GM18951 (cell line): ENCODE measurements at regions not wholly inside any gene's neighbourhood (a gene's known extent, or its start where the extent isn't known, plus 50 kb on each side); places are given as distances from the start of the nearest gene placed in this dataset.

Experiments
- POLR2A ChIP-seq: IDR thresholded peaks from 4 replicates; pipeline ENCODE4 v1.6.1; 2011; ENCODE audit warnings: mild to moderate bottlenecking; ENCODE audit not compliant: insufficient read length, insufficient read depth; ENCODE audit errors: extremely low read depth
- in situ Hi-C: fragments of 300-500 bp; cut with MboI; formaldehyde crosslinking; loops from one replicate; pipeline ENCODE4 v1.12.0; 2022; ENCODE audit warnings: low sequenced_read_pairs, mixed read lengths, inconsistent platforms; ENCODE audit not compliant: unreplicated experiment

DNA sequence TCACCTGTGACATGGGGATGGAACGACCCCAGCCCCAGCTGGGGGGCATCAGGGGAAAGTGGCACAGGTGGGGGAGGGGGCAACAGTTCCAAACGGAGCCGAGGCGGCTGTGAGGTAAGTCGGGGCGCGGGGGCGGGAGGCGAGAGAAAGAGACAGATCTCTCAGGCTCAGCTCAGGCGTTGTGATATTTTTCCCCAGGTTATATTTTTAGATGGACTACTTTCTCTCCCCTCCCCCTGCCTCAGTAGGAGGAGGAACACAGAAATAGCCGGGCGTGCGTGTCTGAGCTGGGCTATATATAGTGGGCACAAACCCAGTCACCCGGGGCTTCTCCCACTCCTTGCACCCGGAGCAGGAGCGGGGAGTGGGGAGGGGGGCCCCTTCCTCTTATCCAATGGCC is 91.0 kb upstream of the LINGO1 start:
- in situ Hi-C loops = no loop called here
- TF ChIP-seq POLR2A = no peak

DNA sequence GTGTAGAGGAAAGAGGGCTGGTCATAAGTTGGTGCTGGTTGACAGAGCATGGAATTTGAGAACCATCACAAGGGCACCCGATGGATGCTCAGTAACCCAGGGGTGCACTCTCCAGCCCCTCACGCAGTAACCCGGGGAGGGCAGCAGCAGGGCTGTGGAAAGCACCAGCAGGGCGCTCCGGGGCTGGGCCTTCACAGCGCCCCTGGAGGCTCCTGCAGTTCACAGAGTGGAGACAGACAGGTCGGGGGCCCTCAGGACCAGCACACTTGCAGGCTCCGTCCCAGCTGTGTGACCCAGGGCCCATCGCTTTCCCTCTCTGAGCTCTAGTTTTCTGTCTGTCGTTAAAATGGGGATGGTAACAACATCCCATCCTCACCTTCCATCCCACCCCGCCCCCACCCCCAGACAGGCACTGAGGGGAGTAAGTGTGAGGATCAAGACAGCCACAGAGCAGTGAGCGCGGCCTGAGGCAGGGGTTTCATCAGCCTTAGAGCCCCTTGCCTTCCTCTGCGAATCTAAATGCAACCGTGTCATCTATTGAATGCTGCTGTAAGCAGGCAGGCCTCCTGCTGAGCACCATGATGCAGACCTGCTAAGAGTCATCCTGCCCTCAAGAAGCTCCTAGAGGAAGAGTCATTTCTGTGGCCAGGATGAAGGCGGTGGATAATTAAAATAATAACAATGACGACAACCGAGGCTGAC is 90.2 kb upstream of the LINGO1 start:
- in situ Hi-C loops = no loop called here
- TF ChIP-seq POLR2A = no peak

DNA sequence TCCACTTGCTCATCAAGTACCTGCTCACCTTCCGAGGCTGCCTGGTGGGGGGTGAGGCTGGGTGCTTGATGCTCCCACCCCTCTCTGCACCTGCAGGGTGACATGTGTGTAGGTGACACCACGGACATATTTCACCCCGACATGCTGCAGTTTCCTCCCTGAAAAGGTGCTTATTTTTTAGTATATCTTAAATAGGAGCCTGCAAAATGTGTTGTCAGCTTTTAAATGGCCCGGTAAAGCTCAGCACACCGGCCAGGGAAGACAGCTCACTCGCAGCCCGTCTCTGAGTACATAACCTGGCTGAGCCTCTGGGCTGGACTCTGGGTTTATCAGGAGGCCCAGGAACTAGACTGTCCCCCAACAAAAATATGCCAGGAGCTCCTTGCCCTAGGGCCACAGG is 89.3 kb upstream of the LINGO1 start:
- TF ChIP-seq POLR2A = no peak
- in situ Hi-C loops = no loop called here

DNA sequence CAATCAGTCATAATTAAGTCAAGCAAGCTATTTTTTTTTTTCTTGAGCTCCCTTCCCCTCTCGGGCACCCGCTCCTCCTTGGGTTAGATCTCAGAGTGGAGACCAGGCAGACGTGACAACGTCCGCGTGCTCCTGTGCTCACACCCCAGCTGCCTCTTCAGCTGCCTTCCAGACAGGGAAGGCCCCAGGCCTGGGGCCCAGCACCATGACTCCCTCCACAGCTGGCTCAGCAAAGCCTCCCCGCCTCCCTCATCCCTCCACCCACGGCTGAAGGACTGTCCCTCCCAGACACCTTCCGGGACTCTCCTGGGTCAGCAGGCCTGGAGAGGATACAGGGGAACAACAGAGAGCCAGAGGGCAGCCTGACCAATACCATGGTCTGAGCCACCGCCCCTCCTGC is 87.9 kb upstream of the LINGO1 start:
- in situ Hi-C loops = no loop called here
- TF ChIP-seq POLR2A = no peak

DNA sequence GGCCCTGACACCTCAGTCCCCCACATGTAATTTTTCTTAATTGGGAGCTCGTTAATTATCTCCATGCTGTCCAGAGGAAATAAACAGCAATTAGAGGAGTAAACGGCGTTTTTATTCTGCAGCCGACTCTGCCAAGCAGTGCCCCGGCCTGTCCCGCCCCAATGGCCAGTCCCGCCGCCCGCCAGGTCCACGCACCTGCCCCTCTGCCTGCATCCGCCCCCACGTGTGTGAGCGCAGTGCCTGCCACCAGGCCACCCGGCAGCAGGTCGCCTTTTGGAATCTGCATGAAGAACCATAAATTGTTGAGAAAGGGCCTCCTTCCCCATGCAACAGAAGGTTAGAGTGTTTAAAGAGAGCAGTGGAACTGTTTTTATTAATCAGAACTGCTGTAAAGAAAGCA is 87.5 kb upstream of the LINGO1 start:
- in situ Hi-C loops = no loop called here

DNA sequence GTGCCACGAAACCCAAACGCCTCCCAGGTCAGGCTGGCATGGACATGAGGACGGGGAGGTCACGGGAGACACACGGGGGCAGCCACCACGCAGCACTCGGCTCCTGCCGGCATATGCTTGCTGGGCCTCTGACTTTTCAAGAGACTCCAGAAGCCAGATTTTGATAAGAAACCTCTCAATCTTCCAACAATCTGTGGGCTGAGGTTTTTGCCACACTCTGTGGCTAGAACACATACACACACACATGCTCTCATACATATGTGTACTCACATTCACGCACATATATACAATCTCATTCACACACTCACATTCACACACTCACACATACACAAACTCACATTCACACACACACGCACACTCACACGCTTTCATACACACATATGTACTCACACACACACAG is 86.7 kb upstream of the LINGO1 start:
- in situ Hi-C loops = no loop called here
- TF ChIP-seq POLR2A = no peak

More for the DNA sequence above, 87.5 kb upstream of the LINGO1 start:
- TF ChIP-seq POLR2A = no peak

DNA sequence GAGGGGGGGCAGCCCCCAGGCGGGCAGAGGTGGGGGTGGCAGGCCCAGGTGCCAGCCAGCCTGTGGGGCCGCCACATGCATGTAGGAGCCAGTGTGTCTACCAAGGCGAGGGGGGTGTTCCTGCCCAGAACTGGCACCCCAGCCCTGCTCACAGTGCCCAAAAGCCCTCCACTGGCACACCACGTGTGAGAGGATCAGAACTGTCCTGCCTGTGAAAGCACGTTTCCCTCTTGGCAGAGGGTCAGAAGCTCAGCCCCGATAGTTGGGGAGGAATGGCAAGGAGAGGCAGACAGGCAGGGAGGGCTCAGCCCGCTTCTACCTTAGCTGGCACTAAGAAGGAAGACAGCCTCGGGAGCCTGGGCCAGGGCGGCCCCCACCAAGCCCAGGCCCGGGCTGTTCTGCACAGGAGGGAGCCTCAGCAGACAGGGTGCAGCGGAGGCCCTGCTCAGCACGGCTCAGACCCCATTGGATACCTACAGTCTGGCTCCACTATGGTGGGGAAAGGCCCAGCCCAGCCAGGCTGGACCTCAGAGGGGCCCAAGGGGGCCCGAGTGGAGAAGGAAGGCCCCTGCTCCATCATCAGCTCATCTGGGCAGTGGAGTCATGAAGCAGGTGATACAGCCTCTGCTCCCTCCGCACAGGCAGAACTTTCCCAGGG is 84.8 kb upstream of the LINGO1 start:
- in situ Hi-C loops = no loop called here
- no peak for TF ChIP-seq POLR2A

DNA sequence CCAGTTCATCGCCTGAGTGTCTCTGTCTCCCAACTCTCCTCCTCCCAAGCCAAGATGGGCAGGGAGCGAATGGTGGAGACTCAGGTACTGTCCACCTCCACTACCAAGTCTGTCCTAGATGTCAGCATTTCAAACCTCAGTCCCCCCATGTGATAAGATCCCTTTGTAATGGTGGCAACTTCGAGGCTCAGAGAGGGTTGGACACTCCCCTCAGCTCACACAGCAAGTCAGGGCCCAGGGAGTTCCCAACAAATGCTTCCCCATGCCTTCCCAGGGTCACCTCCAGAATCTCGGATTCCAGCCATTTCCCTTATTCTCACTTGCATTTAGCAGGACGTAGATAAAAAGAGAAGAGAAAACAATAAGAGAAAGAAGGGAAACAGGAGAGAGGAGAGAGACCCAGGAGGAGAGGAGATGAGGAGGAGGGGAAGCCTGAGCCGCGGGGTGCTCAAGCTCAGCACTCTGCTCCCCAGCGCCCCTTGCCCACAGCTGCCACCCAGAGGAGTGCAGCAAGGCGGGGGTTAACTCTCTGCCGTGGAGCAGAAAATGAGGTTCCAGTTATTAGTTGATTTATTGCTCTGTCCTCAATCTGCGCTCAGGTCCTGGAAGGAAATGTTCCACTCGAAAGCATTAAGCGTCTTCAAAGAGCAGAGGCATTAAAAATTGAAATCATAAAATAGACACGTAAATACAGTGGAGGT is 84.1 kb upstream of the LINGO1 start:
- in situ Hi-C loops = no loop called here
- no peak for TF ChIP-seq POLR2A

DNA sequence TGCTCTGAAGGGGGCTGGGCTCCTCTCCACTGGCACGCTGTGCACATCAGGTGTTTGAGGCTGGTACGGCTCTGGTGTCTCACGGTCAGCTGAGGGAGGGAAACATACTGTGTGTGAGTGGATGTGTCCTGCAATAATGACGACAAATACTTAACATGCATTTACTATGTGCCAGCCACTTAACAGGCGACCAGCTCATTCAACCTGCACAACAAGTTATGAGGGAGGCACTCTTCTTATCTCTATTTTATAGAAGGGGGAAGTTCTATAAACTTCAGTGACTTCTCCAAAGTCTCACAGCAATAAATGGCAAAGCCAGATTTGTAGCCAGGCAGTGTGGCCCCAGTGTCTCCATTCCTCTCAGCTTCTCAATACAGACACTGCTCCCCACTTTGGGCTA is 83.1 kb upstream of the LINGO1 start:
- in situ Hi-C loops = no loop called here

DNA sequence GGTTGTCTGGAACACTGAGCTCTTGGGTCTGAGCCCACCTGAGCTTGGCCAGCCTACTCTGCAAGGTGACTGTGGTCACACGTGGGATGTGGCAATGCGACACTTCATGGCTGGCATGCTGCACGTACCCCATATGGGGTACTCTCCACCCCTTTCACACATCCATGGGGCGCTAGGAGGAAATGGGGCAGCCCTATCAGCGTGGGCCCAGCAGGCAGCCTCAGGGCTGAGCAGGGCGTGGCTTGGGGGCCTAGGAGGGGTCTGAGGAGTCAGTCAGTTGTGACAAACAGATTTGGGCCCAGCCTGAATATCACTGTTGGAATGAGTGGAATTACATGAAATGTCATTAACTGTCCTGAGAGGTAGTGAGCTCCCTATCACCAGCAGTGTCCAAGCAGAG is 82.3 kb upstream of the LINGO1 start:
- no peak for TF ChIP-seq POLR2A
- in situ Hi-C loops = no loop called here

More for the DNA sequence above, 83.1 kb upstream of the LINGO1 start:
- TF ChIP-seq POLR2A = no peak

DNA sequence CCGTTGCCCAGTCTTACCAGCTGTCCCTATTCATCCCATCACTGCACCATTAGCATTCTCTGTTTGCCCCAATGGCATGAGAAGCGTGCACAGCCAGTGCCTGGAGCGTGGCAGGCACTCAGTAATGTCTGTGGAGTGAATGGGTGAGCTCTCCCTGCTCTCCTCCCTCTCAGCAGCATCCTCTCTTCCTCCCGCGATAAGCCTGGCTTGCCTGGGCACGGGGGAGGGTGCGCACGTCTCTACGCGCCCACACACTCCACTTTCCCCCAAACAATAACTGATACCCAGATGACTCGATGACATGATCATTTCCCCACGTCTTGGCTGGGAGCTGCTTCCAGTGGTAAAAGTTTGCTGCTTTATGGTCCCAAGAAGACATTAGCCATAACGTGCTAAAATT is 81.8 kb upstream of the LINGO1 start:
- in situ Hi-C loops = no loop called here
- no peak for TF ChIP-seq POLR2A

DNA sequence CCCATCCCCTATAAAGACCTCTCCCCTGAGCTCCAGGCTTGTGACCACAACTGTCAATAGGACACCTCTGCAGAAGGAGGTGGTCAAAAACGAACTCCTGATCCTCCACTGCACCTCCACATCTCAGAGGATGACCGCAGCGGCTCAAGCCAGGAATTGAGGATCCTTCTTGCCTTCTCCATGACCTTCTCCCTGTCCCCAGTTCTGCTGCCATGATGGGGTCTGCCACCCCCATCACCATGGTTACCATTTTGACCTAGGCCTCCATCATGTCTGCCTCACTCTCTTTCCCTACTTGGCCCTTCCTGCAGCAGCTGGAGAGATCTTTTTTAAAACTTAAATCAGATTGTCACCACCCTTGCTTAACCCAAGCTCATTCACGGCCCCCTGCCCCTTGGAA is 81.3 kb upstream of the LINGO1 start:
- TF ChIP-seq POLR2A = no peak
- in situ Hi-C loops = no loop called here

DNA sequence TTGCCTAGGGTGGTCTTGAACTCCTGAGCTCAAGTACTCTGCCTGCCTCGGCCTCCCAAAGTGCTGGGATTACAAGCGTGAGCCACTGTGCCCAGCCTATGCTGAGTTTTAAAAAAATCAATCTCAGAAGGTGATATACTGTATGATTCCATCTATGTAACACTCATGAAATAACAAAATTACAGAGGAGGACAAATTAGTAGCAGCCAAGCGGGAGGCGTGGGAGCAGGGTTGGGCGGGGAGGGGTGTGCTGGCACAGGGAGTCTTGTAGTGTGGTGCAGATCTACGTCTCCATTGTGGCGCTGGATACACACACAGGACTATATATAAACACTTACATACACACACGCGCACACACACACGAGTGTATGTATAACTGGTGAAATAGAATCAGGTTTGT is 80.6 kb upstream of the LINGO1 start:
- no peak for TF ChIP-seq POLR2A
- in situ Hi-C loops = no loop called here

DNA sequence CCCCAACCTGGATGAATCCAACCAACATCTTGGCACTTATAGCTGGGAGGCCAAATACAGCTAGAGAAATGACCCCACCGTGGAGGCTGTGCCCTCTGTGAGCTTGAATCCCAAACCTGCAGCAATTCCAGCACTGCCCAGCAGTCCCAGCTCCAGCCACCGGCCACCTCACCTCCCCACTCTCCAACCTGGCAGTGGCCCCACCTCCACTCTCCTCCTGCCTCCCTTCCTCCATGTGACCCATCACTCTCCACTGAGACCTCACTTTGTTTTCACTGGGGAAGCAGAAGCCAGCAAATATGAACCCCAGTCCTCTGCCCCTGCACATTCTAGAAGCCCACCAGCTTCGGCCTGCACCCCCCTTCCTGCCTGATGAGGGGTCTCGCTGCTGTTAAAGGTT is 79.7 kb upstream of the LINGO1 start:
- TF ChIP-seq POLR2A = no peak
- in situ Hi-C loops = no loop called here

DNA sequence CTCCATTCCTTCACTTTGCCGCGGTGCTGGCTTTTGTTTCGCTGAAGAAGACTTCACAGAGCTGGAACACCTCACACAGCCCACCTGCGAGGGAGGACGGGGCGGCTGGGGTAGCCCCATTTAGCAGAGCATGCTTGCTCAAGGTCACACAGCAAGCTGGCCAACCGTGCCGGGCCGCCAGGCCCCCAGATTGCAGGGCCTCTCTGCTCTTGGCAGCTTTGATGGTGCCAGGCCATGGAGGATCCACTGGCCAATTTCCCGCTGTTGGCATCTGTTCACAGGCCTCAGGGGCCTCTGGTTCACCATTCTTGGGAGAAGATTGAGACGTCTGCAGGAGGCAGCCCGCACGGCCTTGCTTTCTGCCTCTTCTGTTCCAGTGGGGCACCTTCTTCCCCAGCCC is 77.9 kb upstream of the LINGO1 start:
- TF ChIP-seq POLR2A = no peak
- in situ Hi-C loops = no loop called here
